Hepatic stellate cell (primary cell): ENCODE measurements at regions not wholly inside any gene's neighbourhood (a gene's known extent, or its start where the extent isn't known, plus 50 kb on each side); places are given as distances from the start of the nearest gene placed in this dataset.
A peak's percentile ranks its signal among the peaks of the same experiment; 100 is the strongest.

Experiments
- DNase-seq: peaks from one replicate; pipeline ENCODE4 v3.0.0; 2011; ENCODE audit warnings: low spot score

- no peak for DNase-seq
Measured at GRCh38 chr17:45720386-45720785, 63.7 kb upstream of the CRHR1 start.

- DNase-seq, result peak; percentile 43
Measured at GRCh38 chr17:45722161-45722560, 62.0 kb upstream of the CRHR1 start.

GRCh38 chr17:45729294-45729907, 54.7 kb upstream of the CRHR1 start:
- DNase-seq, result no peak

- DNase-seq, result no peak
Measured at GRCh38 chr17:45730192-45730591, 53.9 kb upstream of the CRHR1 start.

- DNase-seq, result no peak
Measured at GRCh38 chr17:45731459-45731858, 52.7 kb upstream of the CRHR1 start.

GRCh38 chr17:45732926-45733505, 51.1 kb upstream of the CRHR1 start:
- DNase-seq, result no peak

- no peak for DNase-seq
Measured at GRCh38 chr17:45733781-45734180, 50.3 kb upstream of the CRHR1 start.
